OCI-LY1 (cell line): ENCODE measurements at regions not wholly inside any gene's neighbourhood (a gene's known extent, or its start where the extent isn't known, plus 50 kb on each side); places are given as distances from the start of the nearest gene placed in this dataset.

Experiments used
- H2AFZ ChIP-seq: fragments of 200-600 bp; sonication (generic), shearing (Covaris generic); 2 replicates; pipeline ENCODE4 v1.6.0; 2014; ENCODE audit warnings: antibody characterized with exemption, mild to moderate bottlenecking, low read length
- H3F3A ChIP-seq: fragments of 200-600 bp; sonication (generic), shearing (Covaris generic); 2 replicates; pipeline ENCODE4 v1.6.0; 2014; ENCODE audit warnings: mild to moderate bottlenecking, antibody characterized with exemption, low read length, moderate library complexity; ENCODE audit not compliant: insufficient read depth
- H3K27ac ChIP-seq: fragments of 200-600 bp; sonication (generic); 2 replicates; pipeline ENCODE4 v1.5.1; 2014; ENCODE audit warnings: low read length, mixed run types, mild to moderate bottlenecking, low read depth; ENCODE audit not compliant: poor library complexity, severe bottlenecking
- H3K27me3 ChIP-seq: fragments of 200-600 bp; sonication (generic); 2 replicates; pipeline ENCODE4 v1.6.0; 2014; ENCODE audit warnings: antibody characterized with exemption, mild to moderate bottlenecking, low read length, moderate library complexity; ENCODE audit not compliant: insufficient read depth
- H3K36me3 ChIP-seq: fragments of 200-600 bp; sonication (generic); 2 replicates; pipeline ENCODE4 v1.6.1; 2014; ENCODE audit warnings: mild to moderate bottlenecking, antibody characterized with exemption, low read length, moderate library complexity, mixed read lengths; ENCODE audit not compliant: insufficient read depth
- H3K4me1 ChIP-seq: fragments of 200-600 bp; sonication (generic); 2 replicates; pipeline ENCODE4 v1.5.1; 2014; ENCODE audit warnings: mild to moderate bottlenecking, low read length, moderate library complexity; ENCODE audit not compliant: insufficient read depth, severe bottlenecking
- H3K4me2 ChIP-seq: fragments of 200-600 bp; sonication (generic), shearing (Covaris generic); 2 replicates; pipeline ENCODE4 v1.6.1; 2014; ENCODE audit warnings: low read length
- H3K4me3 ChIP-seq: fragments of 200-600 bp; sonication (generic); 2 replicates; pipeline ENCODE4 v1.5.1; 2014; ENCODE audit warnings: low read length, low read depth, mild to moderate bottlenecking, mixed read lengths; ENCODE audit not compliant: poor library complexity, severe bottlenecking
- H3K79me2 ChIP-seq: fragments of 200-600 bp; shearing (Covaris generic); 2 replicates; pipeline ENCODE4 v1.6.1; 2016; ENCODE audit warnings: mixed run types, low read length, mixed read lengths; ENCODE audit not compliant: insufficient read depth
- H3K9ac ChIP-seq: fragments of 200-600 bp; sonication (generic), shearing (Covaris generic); 2 replicates; pipeline ENCODE4 v1.6.1; 2014; ENCODE audit warnings: mild to moderate bottlenecking, low read length, mixed read lengths
- H3K9me2 ChIP-seq: fragments of 200-600 bp; sonication (generic), shearing (Covaris generic); 2 replicates; pipeline ENCODE4 v1.6.1; 2014; ENCODE audit warnings: low read depth, mild to moderate bottlenecking, low read length, mixed read lengths
- H3K9me3 ChIP-seq: fragments of 200-600 bp; shearing (Covaris generic); 2 replicates; pipeline ENCODE4 v1.6.1; 2014; ENCODE audit warnings: low read length, mixed read lengths
- H4K20me1 ChIP-seq: fragments of 200-600 bp; sonication (generic), shearing (Covaris generic); 2 replicates; pipeline ENCODE4 v1.6.0; 2016; ENCODE audit warnings: mild to moderate bottlenecking, low read length; ENCODE audit not compliant: insufficient read depth
- EZH2 ChIP-seq: fragments of 200-600 bp; sonication (generic), shearing (Covaris generic); IDR thresholded peaks from 2 replicates; pipeline ENCODE4 v1.8.0; 2017; ENCODE audit warnings: borderline replicate concordance, mixed run types, mild to moderate bottlenecking, antibody characterized with exemption, low read length, moderate library complexity, mixed read lengths
- TF ChIP-seq, protein P1 (sequence below): fragments of 200-600 bp; sonication (generic), shearing (Covaris generic); IDR thresholded peaks from 2 replicates; pipeline ENCODE4 v1.5.1; 2017; ENCODE audit warnings: mild to moderate bottlenecking, antibody characterized with exemption, low read length, moderate library complexity, mixed read lengths

DNA sequence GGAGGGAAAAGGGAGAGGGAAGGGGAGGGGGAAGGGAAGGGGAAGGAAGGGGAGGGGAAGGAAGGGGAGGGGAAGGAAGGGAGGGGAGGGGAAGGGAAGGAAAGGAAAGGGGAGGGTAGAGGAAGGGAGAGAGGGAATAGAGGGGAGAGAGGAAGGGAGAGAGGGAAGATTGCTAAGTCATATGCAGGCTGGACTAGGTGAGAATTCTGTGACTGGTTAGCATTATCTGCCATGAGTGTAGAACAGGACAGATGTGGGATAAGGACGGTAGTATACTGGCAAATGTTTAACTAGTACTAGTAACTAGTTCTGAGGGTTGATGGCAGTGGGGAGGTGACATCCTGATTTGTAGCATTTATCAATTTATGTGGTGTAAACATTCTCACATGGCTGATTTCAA, 203.5 kb upstream of the RAD23B start:
- no peak overlapping the region for H3K4me2 ChIP-seq
- no peaks in the 10 kb centered on the region for H3K9me3 ChIP-seq
- TF ChIP-seq, protein P1, sequence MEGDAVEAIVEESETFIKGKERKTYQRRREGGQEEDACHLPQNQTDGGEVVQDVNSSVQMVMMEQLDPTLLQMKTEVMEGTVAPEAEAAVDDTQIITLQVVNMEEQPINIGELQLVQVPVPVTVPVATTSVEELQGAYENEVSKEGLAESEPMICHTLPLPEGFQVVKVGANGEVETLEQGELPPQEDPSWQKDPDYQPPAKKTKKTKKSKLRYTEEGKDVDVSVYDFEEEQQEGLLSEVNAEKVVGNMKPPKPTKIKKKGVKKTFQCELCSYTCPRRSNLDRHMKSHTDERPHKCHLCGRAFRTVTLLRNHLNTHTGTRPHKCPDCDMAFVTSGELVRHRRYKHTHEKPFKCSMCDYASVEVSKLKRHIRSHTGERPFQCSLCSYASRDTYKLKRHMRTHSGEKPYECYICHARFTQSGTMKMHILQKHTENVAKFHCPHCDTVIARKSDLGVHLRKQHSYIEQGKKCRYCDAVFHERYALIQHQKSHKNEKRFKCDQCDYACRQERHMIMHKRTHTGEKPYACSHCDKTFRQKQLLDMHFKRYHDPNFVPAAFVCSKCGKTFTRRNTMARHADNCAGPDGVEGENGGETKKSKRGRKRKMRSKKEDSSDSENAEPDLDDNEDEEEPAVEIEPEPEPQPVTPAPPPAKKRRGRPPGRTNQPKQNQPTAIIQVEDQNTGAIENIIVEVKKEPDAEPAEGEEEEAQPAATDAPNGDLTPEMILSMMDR: no peak
- TF ChIP-seq EZH2: no peak
- no peak overlapping the region for H3K4me3 ChIP-seq
- H3K27ac ChIP-seq: no peak overlapping the region
- H3K9ac ChIP-seq: no peak overlapping the region
- H3K4me1 ChIP-seq: no peaks in the 10 kb centered on the region
- no peak overlapping the region for H2AFZ ChIP-seq
- H3F3A ChIP-seq: no peaks in the 10 kb centered on the region
- no peaks in the 10 kb centered on the region for H3K9me2 ChIP-seq
- H4K20me1 ChIP-seq: no peaks in the 10 kb centered on the region
- no peaks in the 10 kb centered on the region for H3K27me3 ChIP-seq
- no peaks in the 10 kb centered on the region for H3K79me2 ChIP-seq
- no peaks in the 10 kb centered on the region for H3K36me3 ChIP-seq

GRCh38 chr9:107080130-107080529, 202.9 kb upstream of the RAD23B start:
- H3K79me2 ChIP-seq: no peaks in the 10 kb centered on the region
- H3K4me2 ChIP-seq: no peak overlapping the region
- no peak overlapping the region for H3K9ac ChIP-seq
- no peak overlapping the region for H3K4me3 ChIP-seq
- no peak overlapping the region for H2AFZ ChIP-seq
- H3K4me1 ChIP-seq: no peaks in the 10 kb centered on the region
- H4K20me1 ChIP-seq: no peaks in the 10 kb centered on the region
- no peaks in the 10 kb centered on the region for H3K36me3 ChIP-seq
- TF ChIP-seq, protein P1: no peak
- no peak for TF ChIP-seq EZH2
- no peaks in the 10 kb centered on the region for H3K27me3 ChIP-seq
- no peaks in the 10 kb centered on the region for H3K9me3 ChIP-seq
- no peaks in the 10 kb centered on the region for H3K9me2 ChIP-seq
- no peak overlapping the region for H3K27ac ChIP-seq
- H3F3A ChIP-seq: no peaks in the 10 kb centered on the region

- no peak overlapping the region for H3K4me2 ChIP-seq
- H3K27me3 ChIP-seq: no peaks in the 10 kb centered on the region
- H2AFZ ChIP-seq: no peak overlapping the region
- H3K4me1 ChIP-seq: no peaks in the 10 kb centered on the region
- no peaks in the 10 kb centered on the region for H3K9me3 ChIP-seq
- H3K36me3 ChIP-seq: no peaks in the 10 kb centered on the region
- TF ChIP-seq, protein P1: no peak
- no peak for TF ChIP-seq EZH2
- no peaks in the 10 kb centered on the region for H3K79me2 ChIP-seq
- no peak overlapping the region for H3K27ac ChIP-seq
- no peaks in the 10 kb centered on the region for H3F3A ChIP-seq
- no peak overlapping the region for H3K4me3 ChIP-seq
- no peak overlapping the region for H3K9ac ChIP-seq
- no peaks in the 10 kb centered on the region for H4K20me1 ChIP-seq
- no peaks in the 10 kb centered on the region for H3K9me2 ChIP-seq
These were observed 196.6 kb upstream of the RAD23B start for GRCh38 chr9:107086460-107086859.
